Calu3 (cell line): ENCODE measurements at regions not wholly inside any gene's neighbourhood (a gene's known extent, or its start where the extent isn't known, plus 50 kb on each side); places are given as distances from the start of the nearest gene placed in this dataset.

Source experiments
- BruUV-seq: library from RNA; stranded (reverse); fragments of 400-500 nt; replicated peaks from 2 replicates; lab custom pipeline; 2021; lab: Mats Ljungman, UMichigan
- CTCF ChIA-PET: fragments of 300-600 bp; sonication (Branson Sonifier 250); formaldehyde crosslinking; loops from one replicate; lab custom pipeline; 2022; ENCODE audit warnings: antibody characterized with exemption; lab: Charles Lee
- DNase-seq: peaks from one replicate; pipeline ENCODE4 v3.0.0; 2022
- H3K27ac Mint-ChIP-seq: one replicate; pipeline ENCODE4 v1.8.0; 2022; ENCODE audit warnings: mixed read lengths; ENCODE audit not compliant: unreplicated experiment
- H3K27me3 Mint-ChIP-seq: one replicate; pipeline ENCODE4 v1.8.0; 2022; ENCODE audit warnings: mixed read lengths; ENCODE audit not compliant: unreplicated experiment
- H3K36me3 Mint-ChIP-seq: one replicate; pipeline ENCODE4 v1.8.0; 2022; ENCODE audit warnings: mild to moderate bottlenecking, moderate library complexity, mixed read lengths; ENCODE audit not compliant: insufficient read depth, unreplicated experiment
- H3K4me1 Mint-ChIP-seq: one replicate; pipeline ENCODE4 v1.8.0; 2022; ENCODE audit warnings: mild to moderate bottlenecking, low read depth, mixed read lengths; ENCODE audit not compliant: unreplicated experiment
- H3K4me3 Mint-ChIP-seq: one replicate; pipeline ENCODE4 v1.8.0; 2022; ENCODE audit warnings: mild to moderate bottlenecking, low read depth, moderate library complexity, mixed read lengths; ENCODE audit not compliant: unreplicated experiment
- H3K9me3 Mint-ChIP-seq: one replicate; pipeline ENCODE4 v1.8.0; 2022; ENCODE audit warnings: low read depth, mixed read lengths; ENCODE audit not compliant: unreplicated experiment
- CTCF ChIP-seq: fragments of 200-600 bp; IDR thresholded peaks from one replicate; pipeline ENCODE4 v1.8.0; 2022; ENCODE audit warnings: antibody characterized with exemption; ENCODE audit not compliant: unreplicated experiment
- intact Hi-C: fragments of 100-400 bp; cut with micrococcal nuclease; formaldehyde crosslinking; loops from one replicate; pipeline ENCODE4 v1.10.0; 2022; ENCODE audit not compliant: unreplicated experiment

GRCh38 chr14:96997269-96997668, 200.1 kb downstream of the VRK1 start:
- CTCF ChIA-PET = no interaction called here
- Mint-ChIP-seq H3K27me3 (no peaks in the 10 kb centered on the region), H3K36me3 (no peaks in the 10 kb centered on the region), H3K4me1 (no peaks in the 10 kb centered on the region), H3K4me3 (no peak overlapping the region), H3K9me3 (peaks cover under 1% of the 10 kb centered on the region), H3K27ac (no peak overlapping the region)
- intact Hi-C loops = no loop called here
- no peak for TF ChIP-seq CTCF
- BruUV-seq = no TSS peak
- no peak for DNase-seq

GRCh38 chr14:96997996-96998395, 200.8 kb downstream of the VRK1 start:
- TF ChIP-seq CTCF = no peak
- intact Hi-C loops = no loop called here
- DNase-seq = no peak
- BruUV-seq = no TSS peak
- CTCF ChIA-PET = no interaction called here
- no peak overlapping the region for H3K4me3 Mint-ChIP-seq
- no peak overlapping the region for H3K27ac Mint-ChIP-seq
- no peaks in the 10 kb centered on the region for H3K27me3 Mint-ChIP-seq
- no peaks in the 10 kb centered on the region for H3K4me1 Mint-ChIP-seq
- no peaks in the 10 kb centered on the region for H3K36me3 Mint-ChIP-seq
- H3K9me3 Mint-ChIP-seq = peaks cover 5% of the 10 kb centered on the region

- H3K27me3 Mint-ChIP-seq = no peaks in the 10 kb centered on the region
- no peak for DNase-seq
Observed at GRCh38 chr14:96999654-97000155, 202.5 kb downstream of the VRK1 start.

GRCh38 chr14:97002454-97002853, 205.3 kb downstream of the VRK1 start:
- no peak for DNase-seq
- Mint-ChIP-seq H3K36me3 (no peaks in the 10 kb centered on the region), H3K4me1 (no peaks in the 10 kb centered on the region), H3K4me3 (no peak overlapping the region), H3K27ac (no peak overlapping the region), H3K9me3 (peaks cover 8% of the 10 kb centered on the region), H3K27me3 (no peaks in the 10 kb centered on the region)
- no TSS peak for BruUV-seq
- no peak for TF ChIP-seq CTCF
- intact Hi-C loops = no loop called here
- CTCF ChIA-PET = no interaction called here

More at GRCh38 chr14:96999654-97000155, 202.5 kb downstream of the VRK1 start:
- H3K4me3 Mint-ChIP-seq = no peak overlapping the region
- CTCF ChIA-PET = no interaction called here
- no TSS peak for BruUV-seq
- no peaks in the 10 kb centered on the region for H3K36me3 Mint-ChIP-seq
- intact Hi-C loops = no loop called here
- TF ChIP-seq CTCF = no peak
- H3K4me1 Mint-ChIP-seq = no peaks in the 10 kb centered on the region
- no peak overlapping the region for H3K27ac Mint-ChIP-seq
- peaks cover 5% of the 10 kb centered on the region for H3K9me3 Mint-ChIP-seq
